ENCODE measurements at regions not wholly inside any gene's neighbourhood (a gene's known extent, or its start where the extent isn't known, plus 50 kb on each side); places are given as distances from the start of the nearest gene placed in this dataset.

- TF ChIP-seq CTCF (conservative IDR thresholded peaks at IDR 0.05; ENCODE audit: low read length) (no peak), EZH2phosphoT487 (IDR thresholded peaks at IDR 0.05; ENCODE audit: borderline replicate concordance, low read depth, low read length) (no peak)
These were observed 145.7 kb upstream of the PHACTR3 start for GRCh38 chr20:59458645-59459044.

All from OCI-LY7 (cell line).